Neuronal stem cell (in vitro differentiated cells): ENCODE measurements at regions not wholly inside any gene's neighbourhood (a gene's known extent, or its start where the extent isn't known, plus 50 kb on each side); places are given as distances from the start of the nearest gene placed in this dataset.
A peak's percentile ranks its signal among the peaks of the same experiment; 100 is the strongest.
"Not testable (repeated sequence)": the region's sequence is repeated elsewhere in the genome, so short reads cannot be mapped to it uniquely, and the experiment has no call there.

Experiments
- DNase-seq: peaks from one replicate; pipeline ENCODE4 v3.0.0-alpha.2; 2013; ENCODE audit warnings: low spot score
- H2AFZ ChIP-seq: one replicate; pipeline ENCODE4 v1.6.1; 2013; ENCODE audit warnings: mild to moderate bottlenecking, low read length, inconsistent platforms
- H2AK5ac ChIP-seq: 2 replicates; pipeline ENCODE4 v1.6.1; 2013; ENCODE audit warnings: low read depth, mild to moderate bottlenecking, inconsistent platforms, low read length, moderate library complexity, mixed read lengths
- H2BK120ac ChIP-seq: 2 replicates; pipeline ENCODE4 v1.6.1; 2013; ENCODE audit warnings: low read depth, mild to moderate bottlenecking, inconsistent platforms, low read length, moderate library complexity, mixed read lengths
- H2BK12ac ChIP-seq: one replicate; pipeline ENCODE4 v1.6.1; 2013; ENCODE audit warnings: low read length, inconsistent platforms
- H2BK15ac ChIP-seq: 2 replicates; pipeline ENCODE4 v1.6.1; 2013; ENCODE audit warnings: mild to moderate bottlenecking, low read length, inconsistent platforms, mixed read lengths
- H2BK5ac ChIP-seq: one replicate; pipeline ENCODE4 v1.6.1; 2013; ENCODE audit warnings: inconsistent platforms, mild to moderate bottlenecking, low read length, moderate library complexity
- H3K14ac ChIP-seq: one replicate; pipeline ENCODE4 v1.6.1; 2013; ENCODE audit warnings: low read length, inconsistent platforms
- H3K18ac ChIP-seq: 2 replicates; pipeline ENCODE4 v1.6.1; 2013; ENCODE audit warnings: low read length, inconsistent platforms
- H3K23ac ChIP-seq: 2 replicates; pipeline ENCODE4 v1.6.1; 2013; ENCODE audit warnings: low read depth, mild to moderate bottlenecking, mixed read lengths, low read length, inconsistent platforms; ENCODE audit not compliant: poor library complexity
- H3K27ac ChIP-seq: replicated peaks from 3 replicates; pipeline ENCODE4 v1.5.1; 2013; ENCODE audit warnings: low read length, inconsistent platforms
- H3K27me3 ChIP-seq, 3 experiments: 2 replicates each; pipeline ENCODE4 v1.6.1; 2013; ENCODE audit warnings: low read length in 3 of 3, mild to moderate bottlenecking in 2 of 3, inconsistent platforms in 1 of 3, low read depth in 1 of 3, mixed read lengths in 1 of 3, moderate library complexity in 1 of 3; ENCODE audit not compliant: control insufficient read depth in 3 of 3, insufficient read depth in 3 of 3
- H3K36me3 ChIP-seq, 2 donors: replicated peaks in 1 of 2; 2 replicates each; pipeline ENCODE4 v1.6.1; 2013; ENCODE audit warnings: low read length in 2 of 2; ENCODE audit not compliant: control insufficient read depth in 2 of 2, insufficient read depth in 2 of 2
- H3K4ac ChIP-seq: 2 replicates; pipeline ENCODE4 v1.6.1; 2013; ENCODE audit warnings: inconsistent platforms, mild to moderate bottlenecking, low read length, moderate library complexity
- H3K4me1 ChIP-seq, 2 donors: 1 replicate in 1 of 2; 2 replicates in 1 of 2; pipeline ENCODE4 v1.6.1; 2013; ENCODE audit warnings: low read length in 2 of 2, low read depth in 1 of 2; ENCODE audit not compliant: control insufficient read depth in 2 of 2, insufficient read depth in 1 of 2
- H3K4me2 ChIP-seq: one replicate; pipeline ENCODE4 v1.6.1; 2013; ENCODE audit warnings: mild to moderate bottlenecking, low read length, inconsistent platforms; ENCODE audit not compliant: insufficient read depth, poor library complexity, severe bottlenecking
- H3K4me3 ChIP-seq, 2 donors: 2 replicates each; pipeline ENCODE4 v1.5.1; 2013; ENCODE audit warnings: low read length in 2 of 2, mild to moderate bottlenecking in 2 of 2, inconsistent platforms in 1 of 2, moderate library complexity in 1 of 2
- H3K79me1 ChIP-seq: one replicate; pipeline ENCODE4 v1.6.1; 2013; ENCODE audit warnings: low read depth, mild to moderate bottlenecking, inconsistent platforms, low read length, moderate library complexity
- H3K9ac ChIP-seq: one replicate; pipeline ENCODE4 v1.6.1; 2013; ENCODE audit warnings: mild to moderate bottlenecking, low read depth, low read length, inconsistent platforms; ENCODE audit not compliant: poor library complexity
- H3K9me3 ChIP-seq, 2 donors: replicated peaks in 1 of 2; 2 replicates each; pipeline versions ENCODE3 to v1.6.1; 2013; ENCODE audit warnings: low read length in 2 of 2, mild to moderate bottlenecking in 2 of 2, inconsistent platforms in 1 of 2, low read depth in 1 of 2, mixed read lengths in 1 of 2, moderate library complexity in 1 of 2; ENCODE audit not compliant: control insufficient read depth in 2 of 2, insufficient read depth in 1 of 2
- H4K8ac ChIP-seq: one replicate; pipeline ENCODE4 v1.6.1; 2013; ENCODE audit warnings: low read depth, mild to moderate bottlenecking, inconsistent platforms, low read length, moderate library complexity
- H4K91ac ChIP-seq: one replicate; pipeline ENCODE4 v1.6.1; 2013; ENCODE audit warnings: low read length, low read depth, mild to moderate bottlenecking, inconsistent platforms; ENCODE audit not compliant: poor library complexity
- WGBS, 2 donors: extraction: QIAGEN DNeasy Blood & Tissue Kit; methylation state at CpG; one replicate each; pipeline ENCODE4 v1.1.7; 2013; ENCODE audit warnings: missing lambda C conversion rate in 2 of 2, mixed read lengths in 1 of 2; ENCODE audit not compliant: insufficient read length in 2 of 2, insufficient replicate concordance in 1 of 2; ENCODE audit errors: extremely low coverage in 2 of 2; 5-methylcytosine and 5-hydroxymethylcytosine counted together

DNA sequence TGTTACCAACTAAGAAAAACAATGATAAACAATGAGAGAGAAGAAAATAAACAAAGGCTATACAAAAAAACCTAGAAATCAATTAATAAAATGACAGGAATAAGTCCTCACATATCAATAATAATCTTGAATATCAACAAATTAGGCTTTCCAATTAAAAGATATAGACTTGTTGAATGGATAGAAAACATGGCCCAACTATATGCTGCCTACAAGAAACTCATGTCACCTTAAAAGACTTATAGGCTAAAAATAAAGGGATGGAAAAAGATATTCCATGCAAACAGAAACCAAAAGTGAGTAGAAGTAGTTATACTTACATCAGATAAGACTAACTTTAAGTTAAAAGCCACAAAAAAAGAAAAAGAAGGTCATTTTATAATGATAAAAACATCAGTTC lies 183.9 kb downstream of the MYRFL start:
- Histone ChIP-seq H2AFZ (no peak overlapping the region), H3K36me3 (no peaks in the 10 kb centered on the region), H3K27me3 (no peaks in the 10 kb centered on the region), H3K9me3 (peaks cover 0 to 6% of the 10 kb centered on the region in 2 donors), H2BK12ac (no peak overlapping the region), H3K14ac (no peak overlapping the region), H2BK120ac (no peak overlapping the region), H2BK15ac (no peak overlapping the region), H3K27ac (no peak overlapping the region), H3K4me1 (peaks cover 0 to 4% of the 10 kb centered on the region in 2 donors), H3K18ac (no peak overlapping the region), H3K4ac (no peak overlapping the region), H3K9ac (no peak overlapping the region), H4K8ac (no peak overlapping the region), H2BK5ac (no peak overlapping the region), H3K4me2 (no peak overlapping the region), H3K4me3 (no peak overlapping the region), H3K23ac (no peak overlapping the region), H2AK5ac (no peak overlapping the region), H4K91ac (no peak overlapping the region), H3K79me1 (no peaks in the 10 kb centered on the region)
- DNase-seq = no peak

DNA sequence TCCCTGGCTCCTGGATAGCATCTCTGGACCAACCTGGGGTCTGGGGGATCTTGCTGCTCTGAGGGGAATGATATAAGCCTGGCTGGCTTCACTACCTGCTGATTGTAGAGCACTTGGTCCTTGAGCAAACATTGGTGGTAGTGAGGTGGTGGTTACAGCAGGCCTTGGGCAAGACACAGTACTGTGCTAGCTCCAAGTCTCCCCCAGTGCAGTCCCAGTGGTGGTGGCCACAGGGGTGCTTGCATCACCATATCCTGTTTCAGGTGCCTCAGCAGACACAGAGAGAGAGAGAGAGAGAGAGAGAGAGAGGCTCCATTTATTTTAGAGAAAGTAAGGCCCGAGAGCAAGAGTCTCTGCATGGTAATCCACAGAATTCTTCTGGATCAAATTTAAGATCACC lies 186.3 kb downstream of the MYRFL start:
- no peak overlapping the region for H3K9ac ChIP-seq
- H3K9me3 ChIP-seq = peaks cover 0 to 6% of the 10 kb centered on the region in 2 donors
- no peak overlapping the region for H2BK15ac ChIP-seq
- no peak overlapping the region for H3K14ac ChIP-seq
- no peak overlapping the region for H2AFZ ChIP-seq
- H2BK12ac ChIP-seq = no peak overlapping the region
- no peaks in the 10 kb centered on the region for H3K4me1 ChIP-seq
- H3K23ac ChIP-seq = no peak overlapping the region
- no CpG with 5 or more reads among the region's 1 CpG for WGBS, 2 donors
- H4K91ac ChIP-seq = no peak overlapping the region
- no peak overlapping the region for H3K27ac ChIP-seq
- no peaks in the 10 kb centered on the region for H3K27me3 ChIP-seq
- H3K36me3 ChIP-seq = no peaks in the 10 kb centered on the region
- H3K4ac ChIP-seq = no peak overlapping the region
- no peak overlapping the region for H3K4me2 ChIP-seq
- no peaks in the 10 kb centered on the region for H3K79me1 ChIP-seq
- no peak overlapping the region for H2AK5ac ChIP-seq
- H2BK5ac ChIP-seq = no peak overlapping the region
- H3K4me3 ChIP-seq = no peak overlapping the region
- no peak overlapping the region for H4K8ac ChIP-seq
- DNase-seq = no peak
- no peak overlapping the region for H3K18ac ChIP-seq
- H2BK120ac ChIP-seq = no peak overlapping the region

DNA sequence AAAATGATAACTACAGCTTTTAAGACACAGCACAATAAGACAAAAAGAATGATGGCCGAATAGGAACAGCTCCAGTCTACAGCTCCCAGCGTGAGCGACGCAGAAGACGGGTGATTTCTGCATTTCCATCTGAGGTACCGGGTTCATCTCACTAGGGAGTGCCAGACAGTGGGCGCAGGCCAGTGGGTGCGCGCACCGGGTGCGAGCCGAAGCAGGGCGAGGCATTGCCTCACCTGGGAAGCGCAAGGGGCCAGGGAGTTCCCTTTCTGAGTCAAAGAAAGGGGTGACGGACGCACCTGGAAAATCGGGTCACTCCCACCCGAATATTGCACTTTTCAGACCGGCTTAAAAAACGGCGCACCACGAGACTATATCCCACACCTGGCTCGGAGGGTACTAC lies 188.0 kb downstream of the MYRFL start:
- not testable (repeated sequence) for H4K8ac ChIP-seq, H3K14ac ChIP-seq, H3K4me2 ChIP-seq, H2AK5ac ChIP-seq, H3K9me3 ChIP-seq, DNase-seq, H3K27me3 ChIP-seq, H3K4ac ChIP-seq, H3K23ac ChIP-seq, H3K9ac ChIP-seq, H4K91ac ChIP-seq, H3K18ac ChIP-seq, H3K4me3 ChIP-seq, H2BK120ac ChIP-seq, H3K4me1 ChIP-seq, H3K36me3 ChIP-seq, H2BK5ac ChIP-seq, H3K79me1 ChIP-seq, H2BK15ac ChIP-seq, H3K27ac ChIP-seq, H2BK12ac ChIP-seq
- H2AFZ ChIP-seq = peak overlapping the region; percentile 29
- no CpG with 5 or more reads among the region's 23 CpGs for WGBS, 2 donors

GRCh38 chr12:70028515-70028914 lies 203.5 kb downstream of the MYRFL start:
- no peak overlapping the region for H3K9ac ChIP-seq
- H2BK120ac ChIP-seq = no peak overlapping the region
- no peak for DNase-seq
- H3K36me3 ChIP-seq = no peaks in the 10 kb centered on the region
- H2BK5ac ChIP-seq = no peak overlapping the region
- no peaks in the 10 kb centered on the region for H3K79me1 ChIP-seq
- no peaks in the 10 kb centered on the region for H3K9me3 ChIP-seq
- no peak overlapping the region for H3K18ac ChIP-seq
- no CpG with 5 or more reads among the region's 15 CpGs for WGBS, 2 donors
- no peak overlapping the region for H2AFZ ChIP-seq
- no peak overlapping the region for H3K4me3 ChIP-seq
- no peak overlapping the region for H2BK15ac ChIP-seq
- H3K27me3 ChIP-seq = no peaks in the 10 kb centered on the region
- H4K8ac ChIP-seq = no peak overlapping the region
- no peak overlapping the region for H2BK12ac ChIP-seq
- H3K27ac ChIP-seq = no peak overlapping the region
- H3K23ac ChIP-seq = no peak overlapping the region
- H3K4me1 ChIP-seq = no peaks in the 10 kb centered on the region
- H3K14ac ChIP-seq = no peak overlapping the region
- H2AK5ac ChIP-seq = no peak overlapping the region
- no peak overlapping the region for H3K4me2 ChIP-seq
- no peak overlapping the region for H4K91ac ChIP-seq
- H3K4ac ChIP-seq = no peak overlapping the region
